ENCODE measurements at regions not wholly inside any gene's neighbourhood (a gene's known extent, or its start where the extent isn't known, plus 50 kb on each side); places are given as distances from the start of the nearest gene placed in this dataset.

GRCh38 chr5:88000877-88001276 lies 267.8 kb downstream of the TMEM161B start:
- H3K27ac Mint-ChIP-seq = no peak overlapping the region
- no peak overlapping the region for H3K27ac ChIP-seq (ENCODE audit: low read depth)
- no peaks in the 10 kb centered on the region for H3K36me3 Mint-ChIP-seq (ENCODE audit: low read depth)
- no peak overlapping the region for H3K4me3 Mint-ChIP-seq
- H3K9me3 Mint-ChIP-seq = no peaks in the 10 kb centered on the region
- no peak for DNase-seq (ENCODE audit: low spot score)
- H3K27me3 ChIP-seq (ENCODE audit: insufficient read depth) = no peaks in the 10 kb centered on the region
- H4K20me1 ChIP-seq (replicated peaks; ENCODE audit: insufficient read depth) = no peaks in the 10 kb centered on the region
- no peak overlapping the region for H3K4me2 ChIP-seq
- H3K79me2 ChIP-seq (replicated peaks; ENCODE audit: insufficient read depth) = 0 out of 2 replicates have a peak, but pooled peaks cover 4% of the 10 kb centered on the region
- TF ChIP-seq ZNF462 (CRISPR knock-in tag; IDR thresholded peaks at IDR 0.05) (no peak), CTCF (conservative IDR thresholded peaks at IDR 0.05; ENCODE audit: low read depth in 2 of 2) (no peak), ZNF114 (CRISPR knock-in tag; IDR thresholded peaks at IDR 0.05) (no peak), EZH2phosphoT487 (IDR thresholded peaks at IDR 0.05; ENCODE audit: unreplicated experiment) (no peak)
- no peaks in the 10 kb centered on the region for H3K9me2 ChIP-seq (ENCODE audit: insufficient read depth)
- H3F3A ChIP-seq (replicated peaks; ENCODE audit: low read depth) = no peaks in the 10 kb centered on the region
- H3K4me1 ChIP-seq (ENCODE audit: insufficient read depth) = no peaks in the 10 kb centered on the region
- H3K36me3 ChIP-seq (ENCODE audit: insufficient read depth) = no peaks in the 10 kb centered on the region
- no peaks in the 10 kb centered on the region for H3K4me1 Mint-ChIP-seq
- no peak overlapping the region for H3K4me3 ChIP-seq
- no peaks in the 10 kb centered on the region for H3K27me3 Mint-ChIP-seq (ENCODE audit: insufficient read depth, low read depth, poor library complexity)
- H2AFZ ChIP-seq = no peak overlapping the region
- no peak for ATAC-seq

- no peaks in the 10 kb centered on the region for H3K27me3 ChIP-seq (ENCODE audit: insufficient read depth)
- no peaks in the 10 kb centered on the region for H3F3A ChIP-seq (replicated peaks; ENCODE audit: low read depth)
- 0 out of 2 replicates have a peak, but pooled peaks cover 4% of the 10 kb centered on the region for H3K79me2 ChIP-seq (replicated peaks; ENCODE audit: insufficient read depth)
- no peaks in the 10 kb centered on the region for H3K36me3 ChIP-seq (ENCODE audit: insufficient read depth)
- Mint-ChIP-seq H3K4me3 (no peak overlapping the region), H3K9me3 (no peaks in the 10 kb centered on the region; the same call in 2 of the 3 replicates), H3K4me1 (no peaks in the 10 kb centered on the region), H3K36me3 (ENCODE audit: low read depth) (no peaks in the 10 kb centered on the region), H3K27me3 (ENCODE audit: insufficient read depth, low read depth, poor library complexity) (no peaks in the 10 kb centered on the region), H3K27ac (no peak overlapping the region)
- no peak for ATAC-seq
- no peak overlapping the region for H3K4me3 ChIP-seq
- no peaks in the 10 kb centered on the region for H4K20me1 ChIP-seq (replicated peaks; ENCODE audit: insufficient read depth)
- H2AFZ ChIP-seq = no peak overlapping the region
- H3K4me1 ChIP-seq (ENCODE audit: insufficient read depth) = no peaks in the 10 kb centered on the region
- H3K27ac ChIP-seq (ENCODE audit: low read depth) = no peak overlapping the region
- H3K9me2 ChIP-seq (ENCODE audit: insufficient read depth) = no peaks in the 10 kb centered on the region
- no peak for DNase-seq (ENCODE audit: low spot score)
- H3K4me2 ChIP-seq = no peak overlapping the region
- TF ChIP-seq REST (IDR thresholded peaks at IDR 0.05; ENCODE audit: unreplicated experiment) (no peak), NANOG (IDR thresholded peaks at IDR 0.05; ENCODE audit: borderline replicate concordance) (no peak)
Measured at GRCh38 chr5:87997662-87998061, 271.0 kb downstream of the TMEM161B start.

Measured in GM23338 (cell line).